Progenitor cell of endocrine pancreas (in vitro differentiated cells): ENCODE measurements at regions not wholly inside any gene's neighbourhood (a gene's known extent, or its start where the extent isn't known, plus 50 kb on each side); places are given as distances from the start of the nearest gene placed in this dataset.

Experiments used
- DNase-seq: peaks from one replicate; pipeline ENCODE4 v3.0.0; 2021; ENCODE audit warnings: low spot score; ENCODE audit not compliant: unreplicated experiment
- H3K27ac Mint-ChIP-seq: 2 replicates; pipeline ENCODE4 v1.8.0; 2021; ENCODE audit warnings: mild to moderate bottlenecking, moderate library complexity, mixed read lengths
- H3K27me3 Mint-ChIP-seq: 2 replicates; pipeline ENCODE4 v1.8.0; 2021; ENCODE audit warnings: mixed read lengths
- H3K36me3 Mint-ChIP-seq: 2 replicates; pipeline ENCODE4 v1.8.0; 2022; ENCODE audit warnings: mixed read lengths; ENCODE audit not compliant: insufficient read depth
- H3K4me1 Mint-ChIP-seq: 2 replicates; pipeline ENCODE4 v1.8.0; 2021; ENCODE audit warnings: low read depth, mixed read lengths
- H3K4me3 Mint-ChIP-seq: 2 replicates; pipeline ENCODE4 v1.8.0; 2021; ENCODE audit warnings: low read depth, mild to moderate bottlenecking, moderate library complexity, mixed read lengths
- H3K9me3 Mint-ChIP-seq: 2 replicates; pipeline ENCODE4 v1.8.0; 2021; ENCODE audit warnings: low read depth, mixed read lengths
- CTCF ChIP-seq: fragments of 200-600 bp; sonication (generic); IDR thresholded peaks from one replicate; pipeline ENCODE4 v1.5.0; 2021; ENCODE audit warnings: antibody characterized with exemption, mild to moderate bottlenecking; ENCODE audit not compliant: unreplicated experiment

GRCh38 chr2:217417536-217417935 lies 557.7 kb upstream of the TNP1 start:
- H3K4me3 Mint-ChIP-seq, result no peak overlapping the region
- H3K9me3 Mint-ChIP-seq, result no peaks in the 10 kb centered on the region
- no peak overlapping the region for H3K27ac Mint-ChIP-seq
- no peaks in the 10 kb centered on the region for H3K4me1 Mint-ChIP-seq
- DNase-seq, result no peak
- no peak for TF ChIP-seq CTCF
- H3K27me3 Mint-ChIP-seq, result peaks cover 2% of the 10 kb centered on the region
- H3K36me3 Mint-ChIP-seq, result no peaks in the 10 kb centered on the region

GRCh38 chr2:217415316-217415715 lies 555.5 kb upstream of the TNP1 start:
- Mint-ChIP-seq H3K27ac (no peak overlapping the region), H3K9me3 (no peaks in the 10 kb centered on the region), H3K4me3 (no peak overlapping the region), H3K4me1 (no peaks in the 10 kb centered on the region), H3K27me3 (peaks cover 2% of the 10 kb centered on the region), H3K36me3 (no peaks in the 10 kb centered on the region)
- DNase-seq, result no peak
- TF ChIP-seq CTCF, result no peak

- Mint-ChIP-seq H3K4me3 (no peak overlapping the region), H3K27ac (no peak overlapping the region), H3K4me1 (no peaks in the 10 kb centered on the region), H3K27me3 (peaks cover 2% of the 10 kb centered on the region), H3K36me3 (no peaks in the 10 kb centered on the region), H3K9me3 (no peaks in the 10 kb centered on the region)
- no peak for DNase-seq
- TF ChIP-seq CTCF, result no peak
Observed at GRCh38 chr2:217414429-217414828, 554.6 kb upstream of the TNP1 start.

DNA sequence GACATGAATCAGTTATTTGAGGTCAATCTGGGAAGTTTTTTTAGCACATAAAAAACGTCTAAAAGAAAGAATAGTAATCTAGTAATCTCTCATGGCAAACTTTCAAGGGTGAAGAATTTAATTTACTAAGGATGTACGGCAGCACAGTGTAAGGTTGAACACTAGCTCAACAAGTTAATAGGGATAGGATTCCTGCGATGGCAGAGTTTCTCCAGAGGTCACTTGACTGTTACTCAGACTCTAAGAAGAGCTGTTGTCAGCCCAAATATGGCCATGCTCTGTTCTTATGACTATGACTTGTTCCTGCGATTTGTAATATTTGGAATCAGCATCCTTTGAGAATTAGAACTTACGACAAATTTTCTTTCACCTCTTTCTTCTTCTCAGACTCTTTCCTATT lies 553.3 kb upstream of the TNP1 start:
- no peak for TF ChIP-seq CTCF
- Mint-ChIP-seq H3K36me3 (no peaks in the 10 kb centered on the region), H3K9me3 (no peaks in the 10 kb centered on the region), H3K4me1 (no peaks in the 10 kb centered on the region), H3K27ac (no peak overlapping the region), H3K4me3 (no peak overlapping the region), H3K27me3 (peaks cover 2% of the 10 kb centered on the region)
- DNase-seq, result no peak

- Mint-ChIP-seq H3K27me3 (peaks cover 2% of the 10 kb centered on the region), H3K9me3 (no peaks in the 10 kb centered on the region), H3K36me3 (no peaks in the 10 kb centered on the region), H3K27ac (no peak overlapping the region), H3K4me3 (no peak overlapping the region), H3K4me1 (no peaks in the 10 kb centered on the region)
- no peak for TF ChIP-seq CTCF
- DNase-seq, result no peak
Observed at GRCh38 chr2:217412721-217413120, 552.9 kb upstream of the TNP1 start.
